ENCODE measurements at regions not wholly inside any gene's neighbourhood (a gene's known extent, or its start where the extent isn't known, plus 50 kb on each side); places are given as distances from the start of the nearest gene placed in this dataset.

GRCh38 chr2:116211719-116212118 lies 1602.8 kb upstream of the DDX18 start:
- H3K36me3 ChIP-seq = no peaks in the 10 kb centered on the region
- TF ChIP-seq POLR2A (IDR thresholded peaks at IDR 0.05) = no peak
- TF ChIP-seq CTCF (IDR thresholded peaks at IDR 0.05) = no peak
- H3K4me3 ChIP-seq = no peak overlapping the region
- WGBS, 2 donors = 84 to 86% methylated on average over 3 of the region's 3 CpGs
- no peaks in the 10 kb centered on the region for H3K4me1 ChIP-seq
- no peak overlapping the region for H3K27ac ChIP-seq
- no peaks in the 10 kb centered on the region for H3K27me3 ChIP-seq
- H3K9me3 ChIP-seq = no peaks in the 10 kb centered on the region
- DNase-seq (ENCODE audit: low spot score in 2 of 2) = no peak

GRCh38 chr2:116222793-116223192 lies 1591.7 kb upstream of the DDX18 start:
- Histone ChIP-seq H3K36me3 (no peaks in the 10 kb centered on the region), H3K27ac (no peak overlapping the region), H3K4me3 (no peak overlapping the region), H3K4me1 (no peaks in the 10 kb centered on the region), H3K9me3 (no peaks in the 10 kb centered on the region), H3K27me3 (no peaks in the 10 kb centered on the region)
- no peak for DNase-seq (ENCODE audit: low spot score in 2 of 2)
- WGBS, 2 donors = 85 to 92% methylated on average over 4 of the region's 4 CpGs
- TF ChIP-seq POLR2A (IDR thresholded peaks at IDR 0.05) (no peak), EP300 (IDR thresholded peaks at IDR 0.05) (no peak), CTCF (IDR thresholded peaks at IDR 0.05) (no peak)

- no peak for TF ChIP-seq CTCF (IDR thresholded peaks at IDR 0.05)
- no peak for TF ChIP-seq EP300 (IDR thresholded peaks at IDR 0.05)
- TF ChIP-seq POLR2A (IDR thresholded peaks at IDR 0.05) = no peak
- Histone ChIP-seq H3K4me1 (no peaks in the 10 kb centered on the region), H3K9me3 (no peaks in the 10 kb centered on the region), H3K27me3 (no peaks in the 10 kb centered on the region), H3K4me3 (no peak overlapping the region), H3K27ac (no peak overlapping the region), H3K36me3 (no peaks in the 10 kb centered on the region)
- 85 to 96% methylated on average over 4 of the region's 4 CpGs for WGBS, 2 donors
- DNase-seq (ENCODE audit: low spot score in 2 of 2) = no peak
Observed at GRCh38 chr2:116223912-116224311, 1590.6 kb upstream of the DDX18 start.

- TF ChIP-seq EP300 (IDR thresholded peaks at IDR 0.05) (no peak), POLR2A (IDR thresholded peaks at IDR 0.05) (no peak), CTCF (IDR thresholded peaks at IDR 0.05) (no peak)
- Histone ChIP-seq H3K36me3 (no peaks in the 10 kb centered on the region), H3K4me3 (no peak overlapping the region), H3K9me3 (no peaks in the 10 kb centered on the region), H3K27me3 (no peaks in the 10 kb centered on the region), H3K27ac (no peak overlapping the region), H3K4me1 (no peaks in the 10 kb centered on the region)
- DNase-seq (ENCODE audit: low spot score in 2 of 2) = no peak
- WGBS, 2 donors = 86 to 90% methylated on average over 6 of the region's 6 CpGs
Observed at GRCh38 chr2:116224610-116225009, 1589.9 kb upstream of the DDX18 start.

GRCh38 chr2:116238511-116238910 lies 1576.0 kb upstream of the DDX18 start:
- Histone ChIP-seq H3K4me1 (no peaks in the 10 kb centered on the region), H3K36me3 (no peaks in the 10 kb centered on the region), H3K4me3 (no peak overlapping the region), H3K27me3 (no peaks in the 10 kb centered on the region), H3K27ac (no peak overlapping the region), H3K9me3 (peaks cover 0 to 3% (median 0%) of the 10 kb centered on the region in 4 donors)
- TF ChIP-seq CTCF (IDR thresholded peaks at IDR 0.05) = no peak
- no peak for TF ChIP-seq EP300 (IDR thresholded peaks at IDR 0.05)
- TF ChIP-seq POLR2A (IDR thresholded peaks at IDR 0.05) = no peak
- DNase-seq (ENCODE audit: low spot score in 2 of 2) = no peak

Data from tibial nerve (tissue), 4 donors.